SK-N-SH (cell line): ENCODE measurements at regions not wholly inside any gene's neighbourhood (a gene's known extent, or its start where the extent isn't known, plus 50 kb on each side); places are given as distances from the start of the nearest gene placed in this dataset.

Experiments used
- CTCF ChIA-PET: fragments of 300-600, 350-600 bp; formaldehyde crosslinking; extraction: SDS; loops from one replicate; lab custom pipeline; 2021; lab: Yijun Ruan, JAX
- POLR2A ChIA-PET: fragments of 350-600 bp; sonication (Branson Sonifier 250); formaldehyde crosslinking; extraction: SDS; loops from one replicate; lab custom pipeline; 2020; ENCODE audit warnings: antibody characterized with exemption, inconsistent platforms; lab: Yijun Ruan, JAX
- DNase-seq: peaks from one replicate; pipeline ENCODE4 v3.0.0; 2012
- H2AFZ ChIP-seq: fragments of 200-600 bp; sonication (generic); 2 replicates; pipeline ENCODE4 v1.8.1; 2016; ENCODE audit warnings: antibody characterized with exemption, mild to moderate bottlenecking, low read depth
- H3F3A ChIP-seq: fragments of 200-600 bp; sonication (generic); replicated peaks from 2 replicates; pipeline ENCODE3; 2016; ENCODE audit warnings: antibody characterized with exemption, mild to moderate bottlenecking; ENCODE audit not compliant: insufficient read depth
- H3K27ac ChIP-seq, 2 experiments: fragments of 200-500 bp in 1 of 2; fragments of 200-600 bp in 1 of 2; sonication (Bioruptor generic) in 1 of 2; sonication (generic), shearing (Covaris generic) in 1 of 2; 2 replicates each; pipeline versions ENCODE4 v1.5.1 to v1.6.1; 2014 to 2016; ENCODE audit warnings: low read depth in 2 of 2, inconsistent platforms in 1 of 2, low read length in 1 of 2, mild to moderate bottlenecking in 1 of 2, mixed read lengths in 1 of 2
- H3K27me3 ChIP-seq: fragments of 200-600 bp; sonication (generic), shearing (Covaris generic); 2 replicates; pipeline ENCODE4 v1.6.1; 2016; ENCODE audit warnings: mixed run types; ENCODE audit not compliant: insufficient read depth
- H3K36me3 ChIP-seq, 2 experiments: fragments of 200-500 bp in 1 of 2; fragments of 200-600 bp in 1 of 2; sonication (Bioruptor generic) in 1 of 2; sonication (generic) in 1 of 2; replicated peaks in 1 of 2; 2 replicates each; pipeline versions ENCODE3 to v1.5.1; 2014 to 2016; ENCODE audit warnings: low read length in 1 of 2, mild to moderate bottlenecking in 1 of 2; ENCODE audit not compliant: insufficient read depth in 2 of 2, control insufficient read depth in 1 of 2
- H3K4me1 ChIP-seq, 2 experiments: fragments of 200-500 bp in 1 of 2; fragments of 200-600 bp in 1 of 2; sonication (Bioruptor generic) in 1 of 2; sonication (generic), shearing (Covaris generic) in 1 of 2; 2 replicates each; pipeline versions ENCODE4 v1.5.1 to v1.6.1; 2014 to 2016; ENCODE audit warnings: low read depth in 1 of 2, low read length in 1 of 2, mixed run types in 1 of 2; ENCODE audit not compliant: insufficient read depth in 2 of 2, control insufficient read depth in 1 of 2
- H3K4me2 ChIP-seq: fragments of 200-600 bp; sonication (generic), shearing (Covaris generic); 2 replicates; pipeline ENCODE4 v1.6.1; 2017; ENCODE audit warnings: mixed run types
- H3K4me3 ChIP-seq, 2 experiments: fragments of 200-500 bp in 1 of 2; fragments of 200-600 bp in 1 of 2; sonication (Bioruptor generic) in 1 of 2; sonication (generic), shearing (Covaris generic) in 1 of 2; 2 replicates each; pipeline versions ENCODE4 v1.5.1 to v1.8.1; 2014 to 2016; ENCODE audit warnings: low read depth in 2 of 2, inconsistent platforms in 1 of 2, low read length in 1 of 2, mild to moderate bottlenecking in 1 of 2, mixed read lengths in 1 of 2, moderate library complexity in 1 of 2
- H3K79me2 ChIP-seq: fragments of 200-600 bp; sonication (generic); 2 replicates; pipeline ENCODE4 v1.8.1; 2017; ENCODE audit warnings: mild to moderate bottlenecking; ENCODE audit not compliant: insufficient read depth
- H3K9ac ChIP-seq: fragments of 200-600 bp; sonication (generic); 2 replicates; pipeline ENCODE4 v1.6.1; 2017; ENCODE audit warnings: mixed run types
- H3K9me2 ChIP-seq: fragments of 200-600 bp; sonication (generic); 2 replicates; pipeline ENCODE4 v1.6.1; 2017; ENCODE audit warnings: mixed run types
- H3K9me3 ChIP-seq: fragments of 200-600 bp; sonication (generic); 2 replicates; pipeline ENCODE4 v1.6.1; 2017; ENCODE audit warnings: mixed run types, mild to moderate bottlenecking, moderate library complexity
- H4K20me1 ChIP-seq: fragments of 200-600 bp; sonication (generic); 2 replicates; pipeline ENCODE4 v1.6.1; 2017; ENCODE audit warnings: mild to moderate bottlenecking, mixed run types; ENCODE audit not compliant: insufficient read depth
- CHD2 ChIP-seq: fragments of 150-350 bp; IDR thresholded peaks from 2 replicates; pipeline ENCODE4 v1.6.1; 2018; ENCODE audit warnings: low read length; ENCODE audit not compliant: partially characterized antibody
- ELF1 ChIP-seq: IDR thresholded peaks from 2 replicates; pipeline ENCODE4 v1.4.0; 2012
- EP300 ChIP-seq, 2 experiments: IDR thresholded peaks; 2 replicates each; pipeline versions ENCODE4 v1.4.0 to v1.6.1; 2012; ENCODE audit warnings: borderline replicate concordance in 1 of 2, low read depth in 1 of 2, low read length in 1 of 2
- EZH2phosphoT487 ChIP-seq: fragments of 200-600 bp; sonication (generic); IDR thresholded peaks from 2 replicates; pipeline ENCODE4 v1.6.1; 2017; ENCODE audit warnings: low read depth, mixed run types, mild to moderate bottlenecking, antibody characterized with exemption, moderate library complexity, borderline replicate concordance
- FOXJ3 ChIP-seq: sonication (generic); formaldehyde crosslinking; IDR thresholded peaks from 2 replicates; pipeline ENCODE4 v1.5.1; 2020; ENCODE audit warnings: mild to moderate bottlenecking, missing genetic modification reagents
- FOXM1 ChIP-seq: IDR thresholded peaks from 2 replicates; pipeline ENCODE4 v1.4.0; 2012; ENCODE audit warnings: low read depth, mild to moderate bottlenecking
- GABPA ChIP-seq: IDR thresholded peaks from 2 replicates; pipeline ENCODE4 v1.4.0; 2012; ENCODE audit warnings: low read depth, mild to moderate bottlenecking
- GATA2 ChIP-seq: sonication (generic); formaldehyde crosslinking; IDR thresholded peaks from 2 replicates; pipeline ENCODE4 v1.5.0; 2020; ENCODE audit warnings: mild to moderate bottlenecking, missing genetic modification reagents
- IRF3 ChIP-seq: fragments of 150-350 bp; IDR thresholded peaks from 2 replicates; pipeline ENCODE4 v1.6.1; 2016; ENCODE audit warnings: mild to moderate bottlenecking, low read depth, low read length
- MEF2A ChIP-seq: IDR thresholded peaks from 2 replicates; pipeline ENCODE4 v1.4.0; 2012; ENCODE audit warnings: low read depth, borderline replicate concordance
- MXI1 ChIP-seq: IDR thresholded peaks from 2 replicates; pipeline ENCODE4 v1.6.1; 2012; ENCODE audit warnings: mild to moderate bottlenecking, low read depth, low read length, improper control_type of control experiment
- NFIC ChIP-seq: IDR thresholded peaks from 2 replicates; pipeline ENCODE4 v1.4.0; 2012; ENCODE audit warnings: borderline replicate concordance
- SIN3A ChIP-seq: IDR thresholded peaks from 2 replicates; pipeline ENCODE4 v1.6.1; 2012; ENCODE audit warnings: low read depth, mild to moderate bottlenecking, low read length, moderate library complexity, borderline replicate concordance
- TEAD4 ChIP-seq: IDR thresholded peaks from 2 replicates; pipeline ENCODE4 v1.4.0; 2012; ENCODE audit warnings: mild to moderate bottlenecking, borderline replicate concordance; ENCODE audit not compliant: insufficient read depth
- USF2 ChIP-seq: fragments of 150-350 bp; IDR thresholded peaks from 2 replicates; pipeline ENCODE4 v1.6.1; 2017; ENCODE audit warnings: antibody characterized with exemption, low read length, low read depth, borderline replicate concordance
- YY1 ChIP-seq: IDR thresholded peaks from 2 replicates; pipeline ENCODE4 v1.4.0; 2012; ENCODE audit warnings: low read depth, mild to moderate bottlenecking
- ZBTB33 ChIP-seq: IDR thresholded peaks from 2 replicates; pipeline ENCODE4 v1.4.0; 2012; ENCODE audit warnings: low read depth, borderline replicate concordance
- WGBS: methylation state at CpG from one replicate; pipeline ENCODE4 v1.1.6; 2017; ENCODE audit warnings: low lambda C conversion rate; 5-methylcytosine and 5-hydroxymethylcytosine counted together
- TF ChIP-seq, protein P1 (sequence below): IDR thresholded peaks from 2 replicates; pipeline ENCODE4; 2012
- TF ChIP-seq, protein P2 (sequence below): IDR thresholded peaks from 2 replicates; pipeline ENCODE4 v1.4.0; 2012; ENCODE audit warnings: low read depth, borderline replicate concordance

DNA sequence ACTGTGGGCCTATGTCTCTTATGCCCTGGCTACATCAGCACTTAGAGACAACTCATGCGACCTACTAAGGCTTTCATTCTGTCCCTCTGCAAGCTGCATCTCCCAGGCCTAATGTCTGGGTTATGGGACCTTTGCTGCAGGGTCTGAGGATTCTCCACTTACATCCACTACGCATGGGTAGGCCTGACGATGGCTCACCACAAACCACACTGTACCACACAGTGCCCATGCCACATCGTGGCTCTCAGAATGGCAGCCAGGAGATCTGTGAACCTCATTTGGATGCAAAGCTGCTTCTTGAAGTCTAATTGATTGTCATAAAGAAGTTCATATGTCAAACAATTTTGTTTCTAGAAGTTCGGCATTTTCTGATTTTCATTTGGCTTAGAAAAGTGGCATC, 84.6 kb upstream of the BEND4 start (continued):
- no peak for TF ChIP-seq ZBTB33
- TF ChIP-seq, all 33 proteins: peak for 0

DNA sequence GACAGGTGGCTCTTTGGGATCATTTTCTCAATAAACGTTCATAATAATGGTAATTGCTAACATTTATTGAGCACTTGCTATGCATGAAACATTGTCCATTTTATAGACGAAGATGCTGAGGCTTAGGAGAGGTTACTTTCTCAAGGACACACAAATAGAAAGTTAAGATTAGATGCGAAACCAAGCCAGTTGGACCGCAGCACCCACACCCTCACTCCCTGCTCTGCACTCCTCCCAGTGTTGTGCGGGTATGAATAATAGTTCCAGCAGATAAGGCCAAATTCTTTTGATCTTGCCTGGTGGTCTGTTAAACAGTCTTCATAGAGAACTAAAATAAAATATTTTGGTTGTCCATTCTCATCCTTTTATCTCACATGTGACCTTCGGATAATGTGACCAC, 85.0 kb upstream of the BEND4 start:
- no peaks in the 10 kb centered on the region for H3K79me2 ChIP-seq
- H3K9ac ChIP-seq: no peak overlapping the region
- no peaks in the 10 kb centered on the region for H4K20me1 ChIP-seq
- no peak overlapping the region for H3K4me3 ChIP-seq
- H3F3A ChIP-seq: no peaks in the 10 kb centered on the region
- H3K4me1 ChIP-seq: no peaks in the 10 kb centered on the region
- 44% methylated on average over 6 of the region's 6 CpGs for WGBS
- TF ChIP-seq GABPA (no peak), YY1 (no peak)
- TF ChIP-seq, protein P1, sequence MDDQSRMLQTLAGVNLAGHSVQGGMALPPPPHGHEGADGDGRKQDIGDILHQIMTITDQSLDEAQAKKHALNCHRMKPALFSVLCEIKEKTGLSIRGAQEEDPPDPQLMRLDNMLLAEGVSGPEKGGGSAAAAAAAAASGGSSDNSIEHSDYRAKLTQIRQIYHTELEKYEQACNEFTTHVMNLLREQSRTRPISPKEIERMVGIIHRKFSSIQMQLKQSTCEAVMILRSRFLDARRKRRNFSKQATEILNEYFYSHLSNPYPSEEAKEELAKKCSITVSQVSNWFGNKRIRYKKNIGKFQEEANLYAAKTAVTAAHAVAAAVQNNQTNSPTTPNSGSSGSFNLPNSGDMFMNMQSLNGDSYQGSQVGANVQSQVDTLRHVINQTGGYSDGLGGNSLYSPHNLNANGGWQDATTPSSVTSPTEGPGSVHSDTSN: no peak
- H3K36me3 ChIP-seq: no peaks in the 10 kb centered on the region
- H2AFZ ChIP-seq: no peak overlapping the region
- no peaks in the 10 kb centered on the region for H3K9me3 ChIP-seq
- H3K4me2 ChIP-seq: no peak overlapping the region
- no peaks in the 10 kb centered on the region for H3K9me2 ChIP-seq
- no peak overlapping the region for H3K27ac ChIP-seq
- no peak for DNase-seq
- H3K27me3 ChIP-seq: no peaks in the 10 kb centered on the region
- ChIA-PET CTCF (no interaction called here), POLR2A (no interaction called here)

- Histone ChIP-seq H3K36me3 (no peaks in the 10 kb centered on the region), H3K79me2 (no peaks in the 10 kb centered on the region), H3F3A (no peaks in the 10 kb centered on the region), H3K9me3 (no peaks in the 10 kb centered on the region), H3K4me2 (no peak overlapping the region), H3K27me3 (no peaks in the 10 kb centered on the region; the same call in 1 of the 2 replicates), H3K4me1 (no peaks in the 10 kb centered on the region), H3K9me2 (no peaks in the 10 kb centered on the region), H2AFZ (no peak overlapping the region), H3K27ac (no peak overlapping the region), H3K4me3 (no peak overlapping the region), H3K9ac (no peak overlapping the region), H4K20me1 (no peaks in the 10 kb centered on the region)
- TF ChIP-seq FOXM1 (no peak), NFIC (no peak), ELF1 (no peak), IRF3 (no peak), TEAD4 (no peak), MEF2A (no peak), EZH2phosphoT487 (no peak), EP300 (IDR thresholded peaks at IDR 0.05; ENCODE audit: borderline replicate concordance in 1 of 2, low read depth in 1 of 2, low read length in 1 of 2) (no peak), CHD2 (no peak), MXI1 (no peak), GATA2 (CRISPR knock-in tag) (no peak), USF2 (no peak), SIN3A (no peak), FOXJ3 (CRISPR knock-in tag) (no peak)
- TF ChIP-seq, protein P2, sequence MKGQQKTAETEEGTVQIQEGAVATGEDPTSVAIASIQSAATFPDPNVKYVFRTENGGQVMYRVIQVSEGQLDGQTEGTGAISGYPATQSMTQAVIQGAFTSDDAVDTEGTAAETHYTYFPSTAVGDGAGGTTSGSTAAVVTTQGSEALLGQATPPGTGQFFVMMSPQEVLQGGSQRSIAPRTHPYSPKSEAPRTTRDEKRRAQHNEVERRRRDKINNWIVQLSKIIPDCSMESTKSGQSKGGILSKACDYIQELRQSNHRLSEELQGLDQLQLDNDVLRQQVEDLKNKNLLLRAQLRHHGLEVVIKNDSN: no peak
- ChIA-PET CTCF (interaction anchor here (0.8 to 2.4 kb wide), 3 partner anchors 32 to 588 kb away, joined by 3 to 9 read pairs (median 3); no protein-coding TSS in a partner anchor), POLR2A (no interaction called here)
- DNase-seq: no peak
- 27% methylated on average over 4 of the region's 4 CpGs for WGBS
These were observed 96.5 kb upstream of the BEND4 start for GRCh38 chr4:42248972-42249371.
